ENCODE measurements at regions not wholly inside any gene's neighbourhood (a gene's known extent, or its start where the extent isn't known, plus 50 kb on each side); places are given as distances from the start of the nearest gene placed in this dataset.

DNA sequence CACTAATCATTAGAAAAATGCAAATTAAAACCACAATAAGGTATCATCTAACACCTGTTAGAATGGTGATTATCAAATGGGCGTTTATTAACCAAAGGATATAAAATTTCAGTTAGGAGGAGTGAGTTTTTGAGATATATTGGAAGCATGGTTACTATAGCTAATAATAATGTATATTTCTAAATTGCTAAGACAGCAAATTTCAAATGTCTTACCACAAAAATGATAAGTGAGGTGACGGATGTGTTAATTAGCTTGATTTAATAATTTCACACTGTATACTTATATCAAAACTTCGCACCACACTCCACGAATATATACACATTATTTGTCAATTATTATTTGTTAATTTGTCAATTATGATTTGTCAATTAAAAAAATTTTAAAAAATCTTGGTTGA, 227.2 kb upstream of the DDX18 start:
- BruUV-seq (replicated peaks): no TSS peak
- no peak overlapping the region for H3K9ac ChIP-seq (ENCODE audit: low read length)
- H3K4me3 ChIP-seq (replicated peaks in 1 of 2; ENCODE audit: low read depth in 1 of 2, low read length in 2 of 2): no peak overlapping the region
- H3K9me3 ChIP-seq (ENCODE audit: control insufficient read depth in 1 of 2, insufficient read depth in 1 of 2, low read depth in 1 of 2, low read length in 2 of 2): no peaks in the 10 kb centered on the region
- ChIA-PET POLR2A (no interaction called here), RAD21 (ENCODE audit: low non-redundant PET in 1 of 2, low total read pairs in 2 of 2, uncharacterized antibody in 2 of 2, unreplicated experiment in 2 of 2) (no interaction called here), CTCF (no interaction called here)
- no peaks in the 10 kb centered on the region for H3K9me2 ChIP-seq (ENCODE audit: insufficient read depth)
- H3K4me1 ChIP-seq (ENCODE audit: control insufficient read depth in 1 of 2, insufficient read depth in 2 of 2, low read length in 2 of 2): no peaks in the 10 kb centered on the region
- H4K20me1 ChIP-seq (ENCODE audit: insufficient read depth): no peaks in the 10 kb centered on the region
- H3K27ac ChIP-seq (ENCODE audit: low read depth, low read length): no peak overlapping the region
- intact Hi-C loops (cut with micrococcal nuclease): no loop called here
- H3K79me2 ChIP-seq (ENCODE audit: insufficient read depth, low read length): no peaks in the 10 kb centered on the region
- no peak for TF ChIP-seq EGR1 (IDR thresholded peaks at IDR 0.05; ENCODE audit: low read depth)
- TF ChIP-seq SIN3A (IDR thresholded peaks at IDR 0.05; ENCODE audit: low read depth): no peak
- TF ChIP-seq CBX3 (IDR thresholded peaks at IDR 0.05; ENCODE audit: low read depth): no peak
- TF ChIP-seq JUND (IDR thresholded peaks at IDR 0.05): no peak
- TF ChIP-seq, protein P1, sequence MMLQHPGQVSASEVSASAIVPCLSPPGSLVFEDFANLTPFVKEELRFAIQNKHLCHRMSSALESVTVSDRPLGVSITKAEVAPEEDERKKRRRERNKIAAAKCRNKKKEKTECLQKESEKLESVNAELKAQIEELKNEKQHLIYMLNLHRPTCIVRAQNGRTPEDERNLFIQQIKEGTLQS (IDR thresholded peaks at IDR 0.05): no peak
- no peak for TF ChIP-seq ELF1 (IDR thresholded peaks at IDR 0.05; ENCODE audit: borderline replicate concordance, low read depth)
- TF ChIP-seq EZH2phosphoT487 (IDR thresholded peaks at IDR 0.05; ENCODE audit: borderline replicate concordance): no peak
- TF ChIP-seq ZFX (IDR thresholded peaks at IDR 0.05): no peak
- no peak for TF ChIP-seq YY1 (IDR thresholded peaks at IDR 0.05; ENCODE audit: extremely low read depth, insufficient replicate concordance, low read depth, low read length)
- TF ChIP-seq, protein P2, sequence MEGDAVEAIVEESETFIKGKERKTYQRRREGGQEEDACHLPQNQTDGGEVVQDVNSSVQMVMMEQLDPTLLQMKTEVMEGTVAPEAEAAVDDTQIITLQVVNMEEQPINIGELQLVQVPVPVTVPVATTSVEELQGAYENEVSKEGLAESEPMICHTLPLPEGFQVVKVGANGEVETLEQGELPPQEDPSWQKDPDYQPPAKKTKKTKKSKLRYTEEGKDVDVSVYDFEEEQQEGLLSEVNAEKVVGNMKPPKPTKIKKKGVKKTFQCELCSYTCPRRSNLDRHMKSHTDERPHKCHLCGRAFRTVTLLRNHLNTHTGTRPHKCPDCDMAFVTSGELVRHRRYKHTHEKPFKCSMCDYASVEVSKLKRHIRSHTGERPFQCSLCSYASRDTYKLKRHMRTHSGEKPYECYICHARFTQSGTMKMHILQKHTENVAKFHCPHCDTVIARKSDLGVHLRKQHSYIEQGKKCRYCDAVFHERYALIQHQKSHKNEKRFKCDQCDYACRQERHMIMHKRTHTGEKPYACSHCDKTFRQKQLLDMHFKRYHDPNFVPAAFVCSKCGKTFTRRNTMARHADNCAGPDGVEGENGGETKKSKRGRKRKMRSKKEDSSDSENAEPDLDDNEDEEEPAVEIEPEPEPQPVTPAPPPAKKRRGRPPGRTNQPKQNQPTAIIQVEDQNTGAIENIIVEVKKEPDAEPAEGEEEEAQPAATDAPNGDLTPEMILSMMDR (IDR thresholded peaks at IDR 0.05 in 2 of 3, conservative IDR thresholded peaks at IDR 0.05 in 1 of 3; ENCODE audit: borderline replicate concordance in 1 of 3, insufficient read depth in 1 of 3, low read depth in 2 of 3, low read length in 2 of 3): no peak
- no peaks in the 10 kb centered on the region for H3K36me3 ChIP-seq (ENCODE audit: control insufficient read depth in 1 of 2, insufficient read depth in 2 of 2, low read length in 2 of 2)
- H2AFZ ChIP-seq (ENCODE audit: low read depth, low read length, poor library complexity, severe bottlenecking): no peak overlapping the region
- no peaks in the 10 kb centered on the region for H3K27me3 ChIP-seq (ENCODE audit: insufficient read depth, low read length)
- no peak for ATAC-seq
- H3K4me2 ChIP-seq (ENCODE audit: low read length): no peak overlapping the region
- no peak for DNase-seq (ENCODE audit: low read depth, low spot score)

DNA sequence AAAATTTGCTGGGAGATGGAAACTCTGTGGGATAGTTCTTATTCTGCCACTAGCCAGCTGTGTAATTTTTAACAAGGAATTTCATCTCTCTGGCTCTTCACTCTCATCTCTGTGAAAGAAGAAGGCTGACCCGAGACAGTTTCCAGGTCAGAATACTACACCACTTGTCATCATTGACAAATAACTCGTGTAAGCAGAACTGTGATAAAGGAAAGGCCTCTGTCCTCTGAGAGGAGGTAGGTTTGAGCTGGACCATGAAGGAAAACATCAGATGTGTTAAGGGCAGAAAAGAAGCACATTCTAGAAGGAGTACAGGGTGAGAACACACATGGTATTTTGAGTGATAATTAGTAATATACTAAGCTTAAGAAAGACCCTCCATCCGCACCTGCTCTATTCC, 211.4 kb upstream of the DDX18 start:
- H3K27me3 ChIP-seq (ENCODE audit: insufficient read depth, low read length): no peaks in the 10 kb centered on the region
- H3K4me3 ChIP-seq (replicated peaks in 1 of 2; ENCODE audit: low read depth in 1 of 2, low read length in 2 of 2): no peak overlapping the region
- H3K4me2 ChIP-seq (ENCODE audit: low read length): no peak overlapping the region
- intact Hi-C loops (cut with micrococcal nuclease): no loop called here
- CTCF ChIA-PET: no interaction called here
- POLR2A ChIA-PET: no interaction called here
- H3K79me2 ChIP-seq (ENCODE audit: insufficient read depth, low read length): no peaks in the 10 kb centered on the region
- no peaks in the 10 kb centered on the region for H3K36me3 ChIP-seq (ENCODE audit: control insufficient read depth in 1 of 2, insufficient read depth in 2 of 2, low read length in 2 of 2)
- H3K4me1 ChIP-seq (ENCODE audit: control insufficient read depth in 1 of 2, insufficient read depth in 2 of 2, low read length in 2 of 2): no peaks in the 10 kb centered on the region
- BruUV-seq (replicated peaks): no TSS peak
- no peaks in the 10 kb centered on the region for H4K20me1 ChIP-seq (ENCODE audit: insufficient read depth)
- RAD21 ChIA-PET (ENCODE audit: low non-redundant PET in 1 of 2, low total read pairs in 2 of 2, uncharacterized antibody in 2 of 2, unreplicated experiment in 2 of 2): no interaction called here
- H3K9me3 ChIP-seq (ENCODE audit: control insufficient read depth in 1 of 2, insufficient read depth in 1 of 2, low read depth in 1 of 2, low read length in 2 of 2): no peaks in the 10 kb centered on the region; a peak in 1 of 4 replicates
- ATAC-seq (no peak), DNase-seq (ENCODE audit: low read depth, low spot score) (no peak)
- no peaks in the 10 kb centered on the region for H3K9me2 ChIP-seq (ENCODE audit: insufficient read depth)
- H3K27ac ChIP-seq (ENCODE audit: low read depth, low read length): no peak overlapping the region
- no peak overlapping the region for H2AFZ ChIP-seq (ENCODE audit: low read depth, low read length, poor library complexity, severe bottlenecking)
- H3K9ac ChIP-seq (ENCODE audit: low read length): no peak overlapping the region
- TF ChIP-seq, protein P3, sequence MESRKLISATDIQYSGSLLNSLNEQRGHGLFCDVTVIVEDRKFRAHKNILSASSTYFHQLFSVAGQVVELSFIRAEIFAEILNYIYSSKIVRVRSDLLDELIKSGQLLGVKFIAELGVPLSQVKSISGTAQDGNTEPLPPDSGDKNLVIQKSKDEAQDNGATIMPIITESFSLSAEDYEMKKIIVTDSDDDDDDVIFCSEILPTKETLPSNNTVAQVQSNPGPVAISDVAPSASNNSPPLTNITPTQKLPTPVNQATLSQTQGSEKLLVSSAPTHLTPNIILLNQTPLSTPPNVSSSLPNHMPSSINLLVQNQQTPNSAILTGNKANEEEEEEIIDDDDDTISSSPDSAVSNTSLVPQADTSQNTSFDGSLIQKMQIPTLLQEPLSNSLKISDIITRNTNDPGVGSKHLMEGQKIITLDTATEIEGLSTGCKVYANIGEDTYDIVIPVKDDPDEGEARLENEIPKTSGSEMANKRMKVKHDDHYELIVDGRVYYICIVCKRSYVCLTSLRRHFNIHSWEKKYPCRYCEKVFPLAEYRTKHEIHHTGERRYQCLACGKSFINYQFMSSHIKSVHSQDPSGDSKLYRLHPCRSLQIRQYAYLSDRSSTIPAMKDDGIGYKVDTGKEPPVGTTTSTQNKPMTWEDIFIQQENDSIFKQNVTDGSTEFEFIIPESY (IDR thresholded peaks at IDR 0.05; ENCODE audit: extremely low read depth, insufficient replicate concordance, low read length): no peak
- TF ChIP-seq CEBPB (IDR thresholded peaks at IDR 0.05; ENCODE audit: low read depth) (no peak), EZH2phosphoT487 (IDR thresholded peaks at IDR 0.05; ENCODE audit: borderline replicate concordance) (no peak), TCF7L2 (IDR thresholded peaks at IDR 0.05; ENCODE audit: borderline replicate concordance, extremely low read depth, insufficient read depth, insufficient read length) (no peak), EZH2 (IDR thresholded peaks at IDR 0.05) (no peak), JUND (IDR thresholded peaks at IDR 0.05) (no peak), RAD21 (IDR thresholded peaks at IDR 0.05; ENCODE audit: low read depth) (no peak), POLR2A (IDR thresholded peaks at IDR 0.05; ENCODE audit: borderline replicate concordance, extremely low read depth, insufficient read depth, insufficient read length) (no peak), SRF (IDR thresholded peaks at IDR 0.05; ENCODE audit: low read depth) (no peak)
- TF ChIP-seq, protein P1 (IDR thresholded peaks at IDR 0.05): no peak
- TF ChIP-seq, protein P4, sequence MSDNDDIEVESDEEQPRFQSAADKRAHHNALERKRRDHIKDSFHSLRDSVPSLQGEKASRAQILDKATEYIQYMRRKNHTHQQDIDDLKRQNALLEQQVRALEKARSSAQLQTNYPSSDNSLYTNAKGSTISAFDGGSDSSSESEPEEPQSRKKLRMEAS (IDR thresholded peaks at IDR 0.05): no peak
